GM12891 (cell line): ENCODE measurements at regions not wholly inside any gene's neighbourhood (a gene's known extent, or its start where the extent isn't known, plus 50 kb on each side); places are given as distances from the start of the nearest gene placed in this dataset.
"Not testable (repeated sequence)": the region's sequence is repeated elsewhere in the genome, so short reads cannot be mapped to it uniquely, and the experiment has no call there.

Experiments
- DNase-seq: peaks from one replicate; pipeline ENCODE4 v3.0.0; 2011; ENCODE audit warnings: low spot score; ENCODE audit not compliant: insufficient read length
- FAIRE-seq: peaks from 2 replicates; lab custom pipeline; 2011; peaks lifted over from hg19 to GRCh38; lab: Jason Lieb, UNC
- PAX5 ChIP-seq: IDR thresholded peaks from 2 replicates; pipeline ENCODE4 v1.6.1; 2011; ENCODE audit warnings: low read length, moderate library complexity, mild to moderate bottlenecking; ENCODE audit not compliant: insufficient read depth, severe bottlenecking
- POLR2A ChIP-seq: IDR thresholded peaks from 2 replicates; pipeline ENCODE4 v1.6.1; 2011; ENCODE audit warnings: low read depth, low read length, control low read depth
- POLR2AphosphoS5 ChIP-seq: IDR thresholded peaks from 2 replicates; pipeline ENCODE4 v1.6.1; 2011; ENCODE audit warnings: low read depth, low read length, control low read depth
- POU2F2 ChIP-seq: IDR thresholded peaks from 2 replicates; pipeline ENCODE4 v1.6.1; 2011; ENCODE audit warnings: low read depth, mild to moderate bottlenecking, control low read depth, low read length, moderate library complexity
- SPI1 ChIP-seq: IDR thresholded peaks from 2 replicates; pipeline ENCODE4 v1.6.1; 2011; ENCODE audit warnings: low read depth, low read length, control low read depth
- TAF1 ChIP-seq: IDR thresholded peaks from 2 replicates; pipeline ENCODE4 v1.6.1; 2011; ENCODE audit warnings: low read depth, low read length, control low read depth

- FAIRE-seq (no peak), DNase-seq (no peak)
- TF ChIP-seq TAF1 (no peak), POU2F2 (no peak), PAX5 (no peak), SPI1 (no peak), POLR2AphosphoS5 (no peak), POLR2A (no peak)
Observed at GRCh38 chr10:37534166-37534565, 323.2 kb downstream of the ZNF248 start.

DNA sequence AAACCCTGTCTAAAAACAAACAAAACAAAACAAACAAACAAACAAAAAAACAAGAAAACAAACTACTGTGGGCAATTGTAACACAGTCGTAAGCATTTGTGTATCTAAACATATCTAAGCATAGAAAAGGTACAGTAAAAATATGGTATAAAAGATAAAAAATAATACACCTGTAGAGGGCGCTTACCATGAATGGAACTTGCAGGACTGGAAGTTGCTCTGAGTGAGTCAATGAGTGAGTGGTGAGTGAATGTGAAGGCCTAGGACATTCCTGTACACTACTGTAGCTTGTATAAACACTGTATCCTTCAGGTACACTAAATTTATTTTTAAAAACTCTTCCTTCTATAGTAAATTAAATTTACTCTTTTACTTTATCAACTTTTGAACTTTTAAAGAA, 332.0 kb downstream of the ZNF248 start:
- not testable (repeated sequence) for FAIRE-seq, DNase-seq

DNA sequence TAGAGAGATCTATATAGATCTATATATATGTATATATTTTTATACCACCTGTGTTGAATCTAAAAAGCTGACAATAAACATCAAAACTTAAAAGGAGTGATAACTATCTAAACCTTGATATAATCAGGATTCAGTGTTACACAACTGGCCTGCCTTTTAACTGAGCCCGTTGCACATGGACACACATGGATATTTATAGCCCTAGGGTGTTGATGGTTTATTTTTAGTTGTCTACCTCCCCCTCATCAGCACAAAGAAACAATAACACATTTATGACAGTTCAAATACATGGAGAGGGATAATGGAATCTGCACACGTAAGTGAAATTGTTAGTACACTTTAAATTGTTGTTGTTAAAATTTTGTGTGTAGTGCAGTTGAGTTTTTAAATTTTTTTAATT, 336.9 kb downstream of the ZNF248 start:
- TF ChIP-seq PAX5 (no peak), TAF1 (no peak), SPI1 (no peak), POLR2A (no peak), POLR2AphosphoS5 (no peak), POU2F2 (no peak)
- DNase-seq, result no peak
- FAIRE-seq, result no peak

DNA sequence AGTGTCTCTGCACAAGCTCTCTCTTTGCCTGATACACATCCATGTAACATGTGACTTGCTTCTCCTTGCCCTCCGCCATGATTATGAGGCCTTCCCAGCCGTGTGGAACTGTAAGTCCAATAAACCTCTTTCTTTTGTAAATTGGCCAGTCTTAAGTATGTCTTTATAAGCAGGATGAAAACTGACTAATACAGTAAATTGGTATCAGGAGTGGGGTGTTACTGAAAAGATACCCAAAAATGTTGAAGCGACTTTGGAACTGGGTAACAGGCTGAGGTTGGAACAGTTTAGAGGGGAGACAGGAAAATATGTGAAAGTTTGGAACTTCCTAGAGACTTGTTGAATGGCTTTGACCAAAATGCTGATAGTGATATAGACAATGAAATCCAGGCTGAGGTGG, 346.9 kb downstream of the ZNF248 start:
- DNase-seq, FAIRE-seq: not testable (repeated sequence)

- no peak for DNase-seq
- FAIRE-seq, result no peak
- TF ChIP-seq SPI1 (no peak), POLR2A (no peak), PAX5 (no peak)
Observed at GRCh38 chr10:37496061-37496460, 361.3 kb downstream of the ZNF248 start.

DNA sequence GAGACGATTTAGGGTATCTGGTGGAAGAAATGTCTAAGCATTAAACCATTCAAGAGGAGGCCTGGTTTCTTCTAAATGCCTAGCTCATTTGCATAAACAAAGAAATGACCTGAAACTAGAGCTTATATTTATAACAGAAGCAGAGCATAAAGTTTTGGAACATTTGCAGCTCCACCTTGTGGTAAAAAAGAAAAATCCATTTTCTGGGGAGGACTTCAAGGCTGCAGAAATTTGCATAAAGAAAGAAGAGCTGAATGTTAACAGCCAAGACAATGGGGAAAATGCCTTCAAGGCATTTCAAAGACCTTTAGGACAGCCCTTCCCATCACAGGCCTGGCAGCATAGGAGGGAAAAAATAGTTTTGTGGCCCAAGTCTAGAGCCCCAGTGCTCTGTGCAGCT, 362.0 kb downstream of the ZNF248 start:
- TF ChIP-seq POU2F2 (0 out of 2 replicates have a peak, but pooled peaks have one; percentile 34), SPI1 (no peak)
- DNase-seq (no peak), FAIRE-seq (no peak)

DNA sequence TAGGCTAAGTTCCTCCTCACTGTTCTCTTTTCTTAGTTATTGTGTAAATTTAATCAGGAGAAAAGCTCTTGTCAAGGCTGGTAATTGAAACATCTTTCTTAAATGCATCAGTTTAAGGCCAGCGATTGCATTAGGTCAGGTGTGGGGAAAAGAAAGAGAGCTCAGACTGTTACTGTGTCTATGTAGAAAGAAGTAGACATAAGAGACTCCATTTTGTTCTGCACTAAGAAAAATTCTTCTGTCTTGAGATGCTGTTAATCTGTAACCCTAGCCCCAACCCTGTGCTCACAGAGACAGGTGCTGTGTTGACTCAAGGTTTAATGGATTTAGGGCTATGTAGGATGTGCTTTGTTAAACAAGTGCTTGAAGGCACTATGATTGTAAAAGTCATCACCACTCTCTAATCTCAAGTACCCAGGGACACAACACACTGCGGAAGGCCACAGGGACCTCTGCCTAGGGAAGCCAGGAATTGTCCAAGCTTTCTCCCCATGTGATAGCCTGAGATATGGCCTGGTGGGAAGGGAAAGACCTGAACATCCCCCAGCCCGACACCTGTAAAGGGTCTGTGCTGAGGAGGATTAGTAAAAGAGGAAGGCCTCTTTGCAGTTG, 364.1 kb downstream of the ZNF248 start:
- DNase-seq, result not testable (repeated sequence)

DNA sequence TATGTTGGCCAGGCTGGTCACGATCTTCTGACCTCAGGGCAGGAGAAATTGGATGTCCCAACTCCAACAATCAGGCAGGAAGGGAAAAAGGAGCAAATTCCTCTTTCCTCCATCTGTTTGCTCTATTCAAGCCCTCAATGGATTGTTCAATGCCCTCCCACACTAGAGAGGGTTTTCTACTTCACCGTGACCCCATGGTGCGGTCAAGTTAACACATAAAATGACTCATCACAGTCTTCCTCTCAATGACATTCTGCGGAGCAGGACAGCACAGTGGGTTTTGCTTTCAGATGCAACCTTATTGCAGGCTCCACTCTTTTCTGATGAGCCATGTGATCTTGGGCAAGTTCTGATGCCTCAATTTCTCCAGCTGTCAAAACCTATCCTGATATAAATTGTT, 364.9 kb downstream of the ANKRD30A start:
- no peak for TF ChIP-seq POU2F2
- TF ChIP-seq POLR2AphosphoS5, result no peak
- TF ChIP-seq POLR2A, result no peak
- TF ChIP-seq TAF1, result no peak
- TF ChIP-seq PAX5, result no peak
- DNase-seq (no peak), FAIRE-seq (no peak)

More for the DNA sequence above, 364.1 kb downstream of the ZNF248 start:
- FAIRE-seq, result not testable (repeated sequence)

DNA sequence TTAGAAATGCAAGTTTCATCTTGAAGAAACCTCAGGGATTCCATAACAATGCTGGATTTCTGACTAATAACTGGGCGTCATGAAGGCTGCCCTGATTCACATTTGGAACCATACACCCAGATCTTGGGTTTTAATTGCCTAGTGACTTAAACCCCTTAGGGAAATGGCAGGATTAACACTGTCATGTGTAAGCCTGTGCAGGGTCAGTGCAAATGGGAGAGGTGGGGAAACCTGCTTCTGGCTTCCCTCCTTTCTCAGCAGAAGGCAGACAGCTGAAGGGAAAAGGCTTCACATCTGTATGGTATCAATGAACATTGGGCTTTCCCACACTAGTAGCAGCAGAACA, 364.2 kb downstream of the ANKRD30A start:
- TF ChIP-seq POLR2A (no peak), SPI1 (no peak), POU2F2 (no peak), PAX5 (no peak), POLR2AphosphoS5 (no peak), TAF1 (no peak)
- no peak for DNase-seq
- no peak for FAIRE-seq

DNA sequence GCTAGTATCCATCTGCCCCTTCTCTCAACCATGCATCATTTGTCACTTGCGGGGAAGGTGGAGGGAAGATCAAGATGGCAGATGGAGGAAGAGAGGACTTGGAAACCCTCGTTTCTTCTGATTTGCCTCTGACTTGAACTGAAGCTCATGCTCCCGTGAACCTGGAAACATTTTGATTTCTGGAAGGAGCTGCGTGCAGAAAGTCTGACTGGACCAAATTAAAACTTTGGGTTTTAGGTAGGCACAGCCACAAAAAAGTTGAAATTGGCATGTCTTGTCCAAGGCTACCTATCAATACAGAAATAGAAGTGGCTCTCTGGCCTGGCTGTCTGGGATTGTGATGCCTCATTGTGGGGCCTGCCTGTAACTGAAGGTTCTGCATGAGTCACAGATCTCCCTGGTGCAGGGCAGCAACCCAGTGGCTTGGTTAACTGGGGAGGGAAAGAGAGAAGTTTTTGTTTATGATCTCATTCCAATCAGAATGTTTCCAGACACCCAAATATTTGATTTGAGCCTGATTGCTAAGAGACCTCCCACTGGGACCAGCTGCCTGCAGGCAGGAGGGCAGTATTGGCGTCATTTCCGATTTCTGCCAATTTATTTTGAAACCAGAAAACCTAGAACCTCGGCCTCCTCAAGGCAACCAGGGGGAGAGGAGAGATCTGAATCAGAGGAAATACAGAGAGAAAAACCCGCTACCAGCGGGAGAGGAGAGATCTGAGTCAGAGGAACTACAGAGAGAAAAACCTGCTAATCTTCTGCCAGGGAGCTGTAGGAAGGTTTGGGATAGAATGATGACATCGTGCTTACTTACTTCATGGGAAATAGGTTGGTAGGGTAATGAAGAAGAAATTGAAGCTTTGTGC, 363.6 kb downstream of the ANKRD30A start:
- FAIRE-seq (no peak), DNase-seq (no peak)
- TF ChIP-seq POU2F2 (no peak), PAX5 (no peak), TAF1 (no peak), POLR2AphosphoS5 (no peak), SPI1 (no peak), POLR2A (no peak)

- FAIRE-seq, DNase-seq: not testable (repeated sequence)
Observed at GRCh38 chr10:37480596-37480995, 355.2 kb downstream of the ANKRD30A start.

- DNase-seq (no peak), FAIRE-seq (no peak)
- TF ChIP-seq TAF1 (no peak), POU2F2 (no peak), POLR2A (no peak), SPI1 (no peak), PAX5 (no peak), POLR2AphosphoS5 (no peak)
Observed at GRCh38 chr10:37479469-37479868, 354.1 kb downstream of the ANKRD30A start.
